ENCODE measurements at regions not wholly inside any gene's neighbourhood (a gene's known extent, or its start where the extent isn't known, plus 50 kb on each side); places are given as distances from the start of the nearest gene placed in this dataset.

DNA sequence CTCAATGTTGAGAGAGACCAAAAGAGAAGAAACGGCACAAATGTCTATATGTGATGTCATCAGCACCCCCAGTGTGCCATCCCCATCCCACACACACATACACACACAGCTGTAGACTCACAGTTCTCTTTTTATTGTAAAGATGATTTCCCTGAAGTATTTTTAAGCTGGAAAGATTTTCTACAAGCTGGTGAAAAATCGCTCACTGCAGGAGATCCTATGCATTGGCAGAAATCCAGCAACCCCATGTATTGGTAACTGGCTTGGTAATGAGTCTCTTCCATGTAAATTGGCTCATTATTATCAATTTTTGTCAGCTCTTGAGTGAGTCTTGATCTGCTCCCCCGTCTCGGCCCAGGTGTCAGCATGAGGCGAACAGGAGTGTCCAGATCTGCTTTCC, 107.1 kb upstream of the UQCRFS1 start:
- no peak for FAIRE-seq

GRCh38 chr19:29320618-29321017, 107.7 kb upstream of the UQCRFS1 start:
- FAIRE-seq (no peak), DNase-seq (ENCODE audit: extremely low spot score, insufficient read length, low read depth) (no peak)

More for the DNA sequence above, 107.1 kb upstream of the UQCRFS1 start:
- no peak for DNase-seq (ENCODE audit: extremely low spot score, insufficient read length, low read depth)

- FAIRE-seq (no peak), DNase-seq (ENCODE audit: extremely low spot score, insufficient read length, low read depth) (no peak)
Measured at GRCh38 chr19:29321116-29321515, 108.2 kb upstream of the UQCRFS1 start.

- DNase-seq (ENCODE audit: extremely low spot score, insufficient read length, low read depth) (no peak), FAIRE-seq (no peak)
Measured at GRCh38 chr19:29323021-29323430, 110.1 kb upstream of the UQCRFS1 start.

GRCh38 chr19:29323440-29324290, 110.7 kb upstream of the UQCRFS1 start:
- DNase-seq (ENCODE audit: extremely low spot score, insufficient read length, low read depth) = no peak
- FAIRE-seq = no peak

DNA sequence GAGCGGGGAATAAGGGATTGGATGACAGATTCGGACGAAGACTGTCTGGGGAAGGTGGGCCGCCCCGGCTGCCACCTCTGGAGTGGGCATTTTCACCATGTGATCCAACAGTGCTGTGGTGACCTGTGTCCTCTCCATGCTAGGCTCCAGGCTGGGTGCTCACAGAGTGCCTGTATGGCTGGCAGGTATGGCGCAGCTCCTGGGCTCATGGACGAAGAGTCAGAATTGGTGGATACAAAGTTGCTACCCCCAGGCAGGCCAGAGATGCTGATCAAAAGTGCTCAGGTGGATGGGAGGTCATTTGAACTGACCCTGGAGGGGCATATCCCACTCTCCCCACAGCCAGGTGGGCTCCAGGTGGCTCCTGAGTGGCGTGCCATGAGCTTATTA, 111.3 kb upstream of the UQCRFS1 start:
- no peak for DNase-seq (ENCODE audit: extremely low spot score, insufficient read length, low read depth)
- no peak for FAIRE-seq

- FAIRE-seq (no peak), DNase-seq (ENCODE audit: extremely low spot score, insufficient read length, low read depth) (no peak)
Measured at GRCh38 chr19:29324717-29325116, 111.8 kb upstream of the UQCRFS1 start.

DNA sequence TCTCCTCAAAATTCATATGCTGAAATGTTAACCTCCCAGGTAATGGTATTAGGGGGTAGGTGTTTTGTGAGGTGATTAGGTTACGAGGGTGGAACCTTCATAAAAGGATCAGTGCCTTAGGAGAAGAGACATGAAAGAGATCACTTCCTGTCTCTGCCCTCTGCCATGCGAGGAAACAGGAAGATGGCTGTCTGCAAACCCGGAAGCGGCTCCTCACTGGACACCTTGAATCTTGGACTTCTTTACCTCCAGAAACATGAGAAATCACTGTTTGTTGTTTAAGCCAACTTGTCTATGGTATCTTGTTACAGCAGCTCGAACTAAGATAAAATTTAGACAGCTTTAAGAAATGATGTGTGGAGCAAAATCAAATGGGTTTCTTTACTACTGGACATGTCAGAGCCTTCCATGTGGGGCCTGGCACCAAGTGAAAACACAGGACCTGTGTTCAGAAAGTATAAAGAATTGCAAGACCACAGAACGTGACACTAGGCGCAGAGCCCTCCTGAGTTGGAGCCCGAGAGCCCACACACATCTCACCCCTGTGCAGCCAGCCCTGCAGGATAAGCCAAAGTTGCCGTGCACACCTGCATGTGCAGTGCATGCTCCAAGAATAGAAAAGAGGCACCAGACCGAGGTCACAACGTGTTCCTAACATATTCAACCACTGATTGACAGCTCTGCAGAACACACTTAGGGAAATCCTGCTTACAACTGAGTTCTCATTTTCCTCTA, 112.5 kb upstream of the UQCRFS1 start:
- DNase-seq (ENCODE audit: extremely low spot score, insufficient read length, low read depth) = no peak
- no peak for FAIRE-seq

- no peak for FAIRE-seq
- no peak for DNase-seq (ENCODE audit: extremely low spot score, insufficient read length, low read depth)
Measured at GRCh38 chr19:29326351-29326750, 113.4 kb upstream of the UQCRFS1 start.

GRCh38 chr19:29326849-29327840, 114.2 kb upstream of the UQCRFS1 start:
- DNase-seq (ENCODE audit: extremely low spot score, insufficient read length, low read depth) (no peak), FAIRE-seq (no peak)

- FAIRE-seq (no peak), DNase-seq (ENCODE audit: extremely low spot score, insufficient read length, low read depth) (no peak)
Measured at GRCh38 chr19:29328586-29328985, 115.6 kb upstream of the UQCRFS1 start.

GRCh38 chr19:29329460-29330134, 116.6 kb upstream of the UQCRFS1 start:
- no peak for DNase-seq (ENCODE audit: extremely low spot score, insufficient read length, low read depth)
- FAIRE-seq = no peak

DNA sequence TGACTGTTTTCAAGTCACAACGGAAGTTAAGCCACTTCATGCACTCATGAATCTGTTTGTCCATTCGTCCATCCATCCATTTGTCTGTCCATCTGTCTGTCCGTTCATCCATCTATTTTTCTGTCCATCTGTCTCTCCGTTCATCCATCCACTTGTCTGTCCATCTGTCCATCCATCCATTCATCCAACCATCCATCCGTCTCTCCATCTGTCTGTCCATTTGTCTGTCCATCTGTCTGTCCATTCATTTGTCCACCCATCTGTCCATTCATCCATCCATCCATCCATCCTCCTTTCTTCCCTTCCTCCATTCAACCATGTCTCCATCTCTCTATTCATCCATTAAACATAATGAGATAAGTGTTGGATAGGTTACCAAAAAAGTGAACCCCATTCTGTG, 123.5 kb upstream of the UQCRFS1 start:
- DNase-seq (ENCODE audit: extremely low spot score, insufficient read length, low read depth) = no peak
- no peak for FAIRE-seq

- DNase-seq (ENCODE audit: extremely low spot score, insufficient read length, low read depth) (no peak), FAIRE-seq (no peak)
Measured at GRCh38 chr19:29337029-29337428, 124.1 kb upstream of the UQCRFS1 start.

DNA sequence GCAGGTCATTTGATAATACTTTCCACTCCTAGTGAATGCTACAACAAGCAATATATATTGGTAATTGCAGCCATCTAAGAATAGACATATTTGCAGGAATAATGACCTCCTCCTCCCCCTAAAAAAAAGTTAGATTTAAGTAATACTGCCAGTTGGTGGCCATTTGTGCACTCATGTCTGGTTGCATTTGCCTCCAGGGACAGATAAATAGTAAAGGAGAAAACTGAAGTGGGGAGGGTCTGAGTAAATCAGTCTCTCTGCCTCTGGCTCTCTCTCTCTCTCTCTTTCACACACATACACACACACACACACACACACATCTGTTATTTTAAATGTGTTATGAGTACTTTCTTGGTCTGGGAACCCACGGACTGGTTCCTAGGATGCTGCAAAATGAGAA, 125.5 kb upstream of the UQCRFS1 start:
- FAIRE-seq (no peak), DNase-seq (ENCODE audit: extremely low spot score, insufficient read length, low read depth) (no peak)

DNA sequence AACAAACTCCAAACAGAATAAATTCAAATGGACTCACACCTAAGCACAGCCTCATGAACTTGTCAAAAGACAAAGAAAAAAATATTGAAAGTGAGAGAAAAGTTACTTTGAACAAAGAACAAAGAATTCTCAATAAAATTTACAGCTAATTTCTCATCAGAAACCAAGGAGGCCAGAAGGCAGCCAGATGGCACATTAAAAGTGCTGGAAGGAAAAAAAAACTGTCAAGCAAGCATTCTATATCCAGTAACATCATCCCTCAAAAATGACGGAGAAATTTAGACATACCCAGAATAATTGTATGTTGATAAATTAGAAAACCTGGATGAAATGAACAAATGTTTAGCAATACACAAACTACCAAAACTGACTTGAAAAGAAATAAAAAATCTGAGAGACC, 129.8 kb upstream of the UQCRFS1 start:
- DNase-seq (ENCODE audit: extremely low spot score, insufficient read length, low read depth) (no peak), FAIRE-seq (no peak)

- no peak for DNase-seq (ENCODE audit: extremely low spot score, insufficient read length, low read depth)
- FAIRE-seq = no peak
Measured at GRCh38 chr19:29364224-29364726, 151.3 kb upstream of the UQCRFS1 start.

DNA sequence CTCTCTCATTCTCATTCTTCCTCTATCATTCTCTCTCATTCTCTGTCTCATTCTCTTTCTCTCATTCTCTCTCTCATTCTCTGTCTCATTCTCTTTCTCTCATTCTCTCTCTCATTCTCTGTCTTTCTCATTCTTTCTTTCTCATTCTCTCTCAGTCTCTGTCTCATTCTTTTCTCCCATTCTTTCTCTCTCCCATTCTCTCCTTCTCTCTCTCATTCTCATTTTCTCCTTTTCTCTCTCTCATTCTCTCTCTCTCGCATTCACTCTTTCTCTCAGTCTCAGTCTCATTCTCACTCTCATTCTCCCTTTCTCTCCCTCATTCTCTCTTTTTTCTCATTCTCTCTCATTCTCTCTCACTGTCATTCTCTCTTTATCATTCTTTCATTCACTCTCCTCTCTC, 152.0 kb upstream of the UQCRFS1 start:
- FAIRE-seq = no peak
- no peak for DNase-seq (ENCODE audit: extremely low spot score, insufficient read length, low read depth)

DNA sequence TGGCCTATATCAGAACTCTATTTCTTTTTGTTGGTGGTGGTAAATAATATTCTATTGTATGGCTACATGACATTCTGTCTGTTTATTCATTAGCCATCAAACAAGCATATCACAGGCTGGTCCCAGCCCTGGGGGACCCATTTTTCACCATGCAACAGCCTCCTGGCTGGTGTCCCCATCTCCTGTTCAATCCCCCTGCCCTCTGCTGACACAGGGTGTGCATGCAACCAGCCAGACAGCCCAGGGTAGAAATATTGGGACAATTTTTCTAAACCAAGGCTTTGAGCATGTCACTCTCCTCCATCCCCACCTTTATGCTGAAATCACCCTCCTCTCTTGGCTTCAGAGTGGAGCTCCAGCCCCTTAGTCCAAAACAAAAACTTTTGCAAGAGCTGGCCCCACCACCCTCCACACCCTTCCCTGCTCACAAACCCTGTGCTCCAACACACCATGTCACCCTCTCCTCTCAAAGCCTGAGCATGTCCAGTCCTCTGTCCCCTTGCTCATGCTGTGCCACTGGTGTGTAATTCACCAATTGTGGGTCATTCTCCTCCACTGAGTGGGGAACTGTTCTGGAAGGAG, 153.0 kb upstream of the UQCRFS1 start:
- FAIRE-seq (no peak), DNase-seq (ENCODE audit: extremely low spot score, insufficient read length, low read depth) (no peak)

All from GM18507 (cell line).